ENCODE measurements at regions not wholly inside any gene's neighbourhood (a gene's known extent, or its start where the extent isn't known, plus 50 kb on each side); places are given as distances from the start of the nearest gene placed in this dataset.
"Not testable (repeated sequence)": the region's sequence is repeated elsewhere in the genome, so short reads cannot be mapped to it uniquely, and the experiment has no call there.

DNA sequence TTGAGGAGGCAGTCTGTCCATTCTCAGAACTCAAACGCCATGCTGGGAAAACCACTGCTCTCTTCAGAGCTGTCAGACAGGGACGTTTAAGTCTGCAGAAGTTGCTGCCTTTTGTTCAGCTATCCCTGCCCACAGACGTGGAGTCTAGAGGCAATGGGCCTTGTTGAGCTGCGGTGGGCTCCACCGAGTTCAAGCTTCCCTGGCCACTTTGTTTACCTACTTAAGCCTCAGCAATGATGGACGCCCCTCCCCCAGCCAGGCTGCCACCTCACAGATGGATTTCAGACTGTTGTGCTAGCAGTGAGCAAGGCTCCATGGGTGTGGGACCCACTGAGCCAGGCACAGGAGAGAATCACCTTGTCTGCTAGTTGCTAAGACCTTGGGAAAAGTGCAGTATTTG, 375.1 kb downstream of the ZNF33B start:
- TF ChIP-seq CTCF (tag by site-specific recombination; IDR thresholded peaks at IDR 0.05); ZNF24 (tag by site-specific recombination; IDR thresholded peaks at IDR 0.05); ZNF658 (tag by site-specific recombination; IDR thresholded peaks at IDR 0.05); ZBTB7A (tag by site-specific recombination; IDR thresholded peaks at IDR 0.05; ENCODE audit: low read depth); ZNF777 (tag by site-specific recombination; IDR thresholded peaks at IDR 0.05; ENCODE audit: borderline replicate concordance); ZNF121 (tag by site-specific recombination; IDR thresholded peaks at IDR 0.05); ZNF184 (tag by site-specific recombination; IDR thresholded peaks at IDR 0.05); ZNF354C (tag by site-specific recombination; IDR thresholded peaks at IDR 0.05; ENCODE audit: borderline replicate concordance, low read depth); ZNF510 (tag by site-specific recombination; IDR thresholded peaks at IDR 0.05; ENCODE audit: insufficient replicate concordance); ZNF335 (tag by site-specific recombination; conservative IDR thresholded peaks at IDR 0.05); PRDM10 (tag by site-specific recombination; IDR thresholded peaks at IDR 0.05); ZNF558 (tag by site-specific recombination; IDR thresholded peaks at IDR 0.05): not testable (repeated sequence)
